GM12892 (cell line): ENCODE measurements at regions not wholly inside any gene's neighbourhood (a gene's known extent, or its start where the extent isn't known, plus 50 kb on each side); places are given as distances from the start of the nearest gene placed in this dataset.

ENCODE experiments used
- DNase-seq: peaks from one replicate; pipeline ENCODE4 v3.0.0; 2011; ENCODE audit not compliant: insufficient read length
- FAIRE-seq: peaks from 2 replicates; lab custom pipeline; 2011; peaks lifted over from hg19 to GRCh38; lab: Jason Lieb, UNC
- POLR2A ChIP-seq: IDR thresholded peaks from 2 replicates; pipeline ENCODE4 v1.6.1; 2011; ENCODE audit warnings: low read depth, low read length, control low read depth
- POLR2AphosphoS5 ChIP-seq: IDR thresholded peaks from 2 replicates; pipeline ENCODE4 v1.6.1; 2011; ENCODE audit warnings: low read depth, low read length, control low read depth
- TAF1 ChIP-seq: IDR thresholded peaks from 2 replicates; pipeline ENCODE4 v1.6.1; 2011; ENCODE audit warnings: low read depth, mild to moderate bottlenecking, control low read depth, low read length, borderline replicate concordance

- no peak for FAIRE-seq
- DNase-seq = no peak
- no peak for TF ChIP-seq TAF1
- no peak for TF ChIP-seq POLR2A
- TF ChIP-seq POLR2AphosphoS5 = no peak
These were observed 608.0 kb upstream of the EPHA7 start for GRCh38 chr6:94027374-94027773.

GRCh38 chr6:94026575-94026974 is 607.2 kb upstream of the EPHA7 start:
- FAIRE-seq (no peak), DNase-seq (no peak)
- TF ChIP-seq POLR2A = no peak
- no peak for TF ChIP-seq POLR2AphosphoS5
- no peak for TF ChIP-seq TAF1

- TF ChIP-seq POLR2AphosphoS5 = no peak
- TF ChIP-seq POLR2A = no peak
- no peak for TF ChIP-seq TAF1
- no peak for FAIRE-seq
- no peak for DNase-seq
These were observed 586.5 kb upstream of the EPHA7 start for GRCh38 chr6:94005835-94006234.

GRCh38 chr6:93992976-93993375 is 573.6 kb upstream of the EPHA7 start:
- no peak for FAIRE-seq
- TF ChIP-seq TAF1 (no peak), POLR2A (no peak), POLR2AphosphoS5 (no peak)
- no peak for DNase-seq

- FAIRE-seq (no peak), DNase-seq (no peak)
- TF ChIP-seq POLR2AphosphoS5 (no peak), TAF1 (no peak), POLR2A (no peak)
These were observed 570.3 kb upstream of the EPHA7 start for GRCh38 chr6:93989630-93990029.

- TF ChIP-seq POLR2AphosphoS5 (no peak), TAF1 (no peak), POLR2A (no peak)
- DNase-seq (no peak), FAIRE-seq (no peak)
These were observed 566.6 kb upstream of the EPHA7 start for GRCh38 chr6:93985953-93986352.

GRCh38 chr6:93975159-93975558 is 555.8 kb upstream of the EPHA7 start:
- FAIRE-seq (no peak), DNase-seq (no peak)
- no peak for TF ChIP-seq TAF1
- TF ChIP-seq POLR2A = no peak
- TF ChIP-seq POLR2AphosphoS5 = no peak

GRCh38 chr6:93974332-93974731 is 555.0 kb upstream of the EPHA7 start:
- TF ChIP-seq POLR2A = no peak
- TF ChIP-seq TAF1 = no peak
- no peak for TF ChIP-seq POLR2AphosphoS5
- no peak for DNase-seq

GRCh38 chr6:93972791-93973190 is 553.4 kb upstream of the EPHA7 start:
- FAIRE-seq = no peak
- no peak for TF ChIP-seq TAF1
- no peak for TF ChIP-seq POLR2AphosphoS5
- TF ChIP-seq POLR2A = no peak
- DNase-seq = no peak

More at GRCh38 chr6:93974332-93974731, 555.0 kb upstream of the EPHA7 start:
- FAIRE-seq = no peak

GRCh38 chr6:93970684-93971083 is 551.3 kb upstream of the EPHA7 start:
- TF ChIP-seq TAF1 = no peak
- no peak for TF ChIP-seq POLR2A
- TF ChIP-seq POLR2AphosphoS5 = no peak
- FAIRE-seq (no peak), DNase-seq (no peak)

GRCh38 chr6:93968126-93968525 is 548.8 kb upstream of the EPHA7 start:
- TF ChIP-seq POLR2A (no peak), TAF1 (no peak), POLR2AphosphoS5 (no peak)
- DNase-seq (no peak), FAIRE-seq (no peak)

- FAIRE-seq (no peak), DNase-seq (no peak)
- TF ChIP-seq POLR2A = no peak
- no peak for TF ChIP-seq POLR2AphosphoS5
- no peak for TF ChIP-seq TAF1
These were observed 545.6 kb upstream of the EPHA7 start for GRCh38 chr6:93964926-93965325.
